Progenitor cell of endocrine pancreas (in vitro differentiated cells): ENCODE measurements at regions not wholly inside any gene's neighbourhood (a gene's known extent, or its start where the extent isn't known, plus 50 kb on each side); places are given as distances from the start of the nearest gene placed in this dataset.
A peak's percentile ranks its signal among the peaks of the same experiment; 100 is the strongest.

Experiments
- DNase-seq: peaks from one replicate; pipeline ENCODE4 v3.0.0; 2021; ENCODE audit warnings: low spot score; ENCODE audit not compliant: unreplicated experiment
- H3K27ac Mint-ChIP-seq: 2 replicates; pipeline ENCODE4 v1.8.0; 2021; ENCODE audit warnings: mild to moderate bottlenecking, moderate library complexity, mixed read lengths
- H3K27me3 Mint-ChIP-seq: 2 replicates; pipeline ENCODE4 v1.8.0; 2021; ENCODE audit warnings: mixed read lengths
- H3K36me3 Mint-ChIP-seq: 2 replicates; pipeline ENCODE4 v1.8.0; 2022; ENCODE audit warnings: mixed read lengths; ENCODE audit not compliant: insufficient read depth
- H3K4me1 Mint-ChIP-seq: 2 replicates; pipeline ENCODE4 v1.8.0; 2021; ENCODE audit warnings: low read depth, mixed read lengths
- H3K4me3 Mint-ChIP-seq: 2 replicates; pipeline ENCODE4 v1.8.0; 2021; ENCODE audit warnings: low read depth, mild to moderate bottlenecking, moderate library complexity, mixed read lengths
- H3K9me3 Mint-ChIP-seq: 2 replicates; pipeline ENCODE4 v1.8.0; 2021; ENCODE audit warnings: low read depth, mixed read lengths
- CTCF ChIP-seq: fragments of 200-600 bp; sonication (generic); IDR thresholded peaks from one replicate; pipeline ENCODE4 v1.5.0; 2021; ENCODE audit warnings: antibody characterized with exemption, mild to moderate bottlenecking; ENCODE audit not compliant: unreplicated experiment

GRCh38 chr3:153657461-153657860, 463.7 kb upstream of the ARHGEF26 start:
- Mint-ChIP-seq H3K27me3 (no peaks in the 10 kb centered on the region), H3K9me3 (peaks cover 12% of the 10 kb centered on the region), H3K4me1 (peaks cover 5% of the 10 kb centered on the region), H3K4me3 (no peak overlapping the region), H3K36me3 (peaks cover 2% of the 10 kb centered on the region), H3K27ac (no peak overlapping the region)
- no peak for TF ChIP-seq CTCF
- no peak for DNase-seq

- no peak for TF ChIP-seq CTCF
- Mint-ChIP-seq H3K36me3 (peaks cover 2% of the 10 kb centered on the region), H3K9me3 (peaks cover 12% of the 10 kb centered on the region), H3K4me3 (no peak overlapping the region), H3K4me1 (peaks cover 5% of the 10 kb centered on the region), H3K27ac (no peak overlapping the region), H3K27me3 (no peaks in the 10 kb centered on the region)
- no peak for DNase-seq
These were observed 463.1 kb upstream of the ARHGEF26 start for GRCh38 chr3:153658136-153658535.

DNA sequence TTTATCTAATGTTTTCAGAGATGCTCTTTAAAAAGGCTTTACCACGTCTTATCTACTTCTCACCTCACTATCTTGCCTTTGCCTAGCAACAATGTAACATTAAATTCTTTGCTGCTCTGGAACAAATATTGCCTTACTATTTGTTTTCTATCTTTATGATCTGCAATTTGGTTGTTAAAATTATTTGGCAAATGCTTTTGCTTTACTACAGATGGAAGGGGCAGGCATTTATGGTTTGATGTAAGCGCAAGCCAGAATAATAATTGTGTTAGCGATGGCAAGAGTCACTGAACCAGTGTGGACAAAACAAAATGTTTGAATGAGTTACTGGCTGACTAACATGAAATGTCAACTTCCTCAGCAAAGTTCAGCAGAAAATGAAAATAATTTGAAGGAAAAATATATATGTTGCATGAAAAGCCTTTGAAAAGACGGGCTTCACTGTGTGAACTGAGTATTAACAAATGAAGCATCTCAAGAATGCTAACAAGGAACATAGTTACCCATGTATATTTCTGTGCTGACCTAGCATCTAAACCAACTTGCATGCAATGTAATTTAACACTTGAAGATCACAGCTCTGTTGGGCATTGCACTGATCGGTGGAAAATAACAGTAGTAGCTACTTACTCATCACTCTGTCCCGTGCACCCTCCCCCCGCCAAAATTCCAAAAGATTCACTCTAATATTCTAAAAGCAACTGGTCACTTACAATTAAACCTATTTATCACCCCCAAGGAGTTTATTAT, 454.0 kb upstream of the ARHGEF26 start:
- no peak overlapping the region for H3K27ac Mint-ChIP-seq
- DNase-seq = no peak
- peaks cover 6% of the 10 kb centered on the region for H3K27me3 Mint-ChIP-seq
- no peaks in the 10 kb centered on the region for H3K36me3 Mint-ChIP-seq
- H3K4me1 Mint-ChIP-seq = peaks cover 16% of the 10 kb centered on the region
- TF ChIP-seq CTCF = no peak
- H3K9me3 Mint-ChIP-seq = no peaks in the 10 kb centered on the region
- H3K4me3 Mint-ChIP-seq = no peak overlapping the region

- no peak for DNase-seq
- H3K36me3 Mint-ChIP-seq = no peaks in the 10 kb centered on the region
- peaks cover 6% of the 10 kb centered on the region for H3K27me3 Mint-ChIP-seq
- TF ChIP-seq CTCF = peak; percentile 27
- no peak overlapping the region for H3K27ac Mint-ChIP-seq
- peaks cover 16% of the 10 kb centered on the region for H3K4me1 Mint-ChIP-seq
- no peak overlapping the region for H3K4me3 Mint-ChIP-seq
- no peaks in the 10 kb centered on the region for H3K9me3 Mint-ChIP-seq
These were observed 451.7 kb upstream of the ARHGEF26 start for GRCh38 chr3:153669527-153669926.

DNA sequence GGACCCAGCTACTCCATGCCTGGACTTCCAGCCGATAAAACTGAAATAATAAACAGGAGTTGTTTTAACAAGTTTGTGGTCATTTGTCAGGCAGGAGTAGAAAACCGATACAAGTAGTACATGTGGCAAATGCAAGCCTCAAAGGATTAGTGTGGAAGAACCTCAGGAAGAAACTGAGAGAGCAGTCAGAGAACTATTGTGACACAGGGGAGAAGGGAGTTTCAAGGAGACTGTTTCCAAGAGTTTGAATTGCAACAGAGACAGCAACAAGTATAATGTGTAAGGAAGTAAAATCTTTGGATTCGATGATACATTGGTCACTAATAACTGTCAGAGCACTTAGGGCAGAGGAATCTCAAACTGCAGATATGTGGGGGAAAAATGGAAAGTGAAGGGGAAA, 450.6 kb upstream of the ARHGEF26 start:
- Mint-ChIP-seq H3K4me3 (no peak overlapping the region), H3K36me3 (no peaks in the 10 kb centered on the region), H3K4me1 (peaks cover 13% of the 10 kb centered on the region), H3K27me3 (peaks cover 6% of the 10 kb centered on the region), H3K9me3 (no peaks in the 10 kb centered on the region), H3K27ac (no peak overlapping the region)
- DNase-seq = no peak
- no peak for TF ChIP-seq CTCF
